ENCODE measurements at regions not wholly inside any gene's neighbourhood (a gene's known extent, or its start where the extent isn't known, plus 50 kb on each side); places are given as distances from the start of the nearest gene placed in this dataset.

- BruUV-seq (replicated peaks), result no TSS peak
- no peak for TF ChIP-seq FOS (IDR thresholded peaks at IDR 0.05; ENCODE audit: low read depth, low read length)
- no peak for TF ChIP-seq MAFK (IDR thresholded peaks at IDR 0.05; ENCODE audit: low read depth, low read length)
- TF ChIP-seq USF2 (IDR thresholded peaks at IDR 0.05; ENCODE audit: low read depth, low read length), result no peak
- no peak for TF ChIP-seq RAD21 (IDR thresholded peaks at IDR 0.05; ENCODE audit: low read length)
- TF ChIP-seq CTCF (conservative IDR thresholded peaks at IDR 0.05; ENCODE audit: low read depth, low read length), result no peak
- no peak for TF ChIP-seq CEBPB (IDR thresholded peaks at IDR 0.05; ENCODE audit: low read depth, low read length)
- no CpG with 5 or more reads among the region's 2 CpGs for WGBS, 2 experiments (ENCODE audit: extremely low coverage in 2 of 2, insufficient read length in 1 of 2)
Observed at GRCh38 chr2:78175645-78176044, 653.5 kb upstream of the LRRTM4 start.

More at GRCh38 chr2:78175645-78176044, 653.5 kb upstream of the LRRTM4 start:
- ChIA-PET CTCF (no interaction called here), POLR2A (ENCODE audit: unreplicated experiment) (no interaction called here)
- no peak overlapping the region for H3K56ac ChIP-seq (ENCODE audit: extremely low read depth, insufficient read depth, low read length)
- no peak overlapping the region for H3K23ac ChIP-seq (ENCODE audit: low read depth, low read length)
- no peak overlapping the region for H2BK15ac ChIP-seq (ENCODE audit: low read depth, low read length)
- no peak overlapping the region for H2BK120ac ChIP-seq (ENCODE audit: low read depth, low read length)
- intact Hi-C loops (cut with micrococcal nuclease) (no loop called here), dilution Hi-C loops (cut with HindIII; ENCODE audit: low sequenced_read_pairs, unreplicated experiment) (no loop called here), in situ Hi-C loops (cut with MboI; ENCODE audit: low sequenced_read_pairs) (no loop called here)
- H3K27me3 ChIP-seq (ENCODE audit: control insufficient read depth, insufficient read depth, low read length), result no peaks in the 10 kb centered on the region
- no peak overlapping the region for H3K14ac ChIP-seq (replicated peaks; ENCODE audit: low read depth, low read length)
- H2AFZ ChIP-seq (replicated peaks; ENCODE audit: low read length, poor library complexity), result no peak overlapping the region
- no peak overlapping the region for H3K18ac ChIP-seq (ENCODE audit: low read depth, low read length)
- ATAC-seq (ENCODE audit: low read depth) (no peak), DNase-seq (no peak)
- H2AK5ac ChIP-seq (ENCODE audit: low read depth, low read length), result no peak overlapping the region
- H3K4ac ChIP-seq (ENCODE audit: low read depth, low read length), result no peak overlapping the region
- no peak overlapping the region for H4K8ac ChIP-seq (ENCODE audit: low read depth in 2 of 2, low read length in 2 of 2)
- H3K4me1 ChIP-seq (ENCODE audit: control insufficient read depth, insufficient read depth, low read length), result no peaks in the 10 kb centered on the region
- H4K5ac ChIP-seq (ENCODE audit: low read depth, low read length), result no peak overlapping the region
- no peak overlapping the region for H4K91ac ChIP-seq (ENCODE audit: insufficient read depth, low read depth, low read length)
- H3K4me2 ChIP-seq (ENCODE audit: low read depth, low read length), result no peak overlapping the region
- H2AK9ac ChIP-seq (replicated peaks; ENCODE audit: low read depth, low read length, poor library complexity), result no peak overlapping the region
- peaks cover 3% of the 10 kb centered on the region; the same call in 1 of the 2 replicates for H3K9me3 ChIP-seq (ENCODE audit: control insufficient read depth, insufficient read depth, low read length)
- no peaks in the 10 kb centered on the region for H3K36me3 ChIP-seq (ENCODE audit: control insufficient read depth, insufficient read depth, low read length)
- no peak overlapping the region for H3K27ac ChIP-seq (ENCODE audit: insufficient read depth, low read length)
- H4K20me1 ChIP-seq (ENCODE audit: insufficient read depth, low read length), result no peaks in the 10 kb centered on the region
- H3K9me1 ChIP-seq (ENCODE audit: insufficient read depth, low read length), result no peaks in the 10 kb centered on the region
- no peak overlapping the region for H3K4me3 ChIP-seq (ENCODE audit: insufficient read depth, low read depth, low read length)
- no peak overlapping the region for H2BK5ac ChIP-seq (ENCODE audit: low read depth, low read length, poor library complexity, severe bottlenecking)
- no peak overlapping the region for H3K9ac ChIP-seq (ENCODE audit: low read depth, low read length)
- no peaks in the 10 kb centered on the region for H3K79me1 ChIP-seq (ENCODE audit: low read depth in 1 of 2, low read length in 2 of 2)
- H2BK20ac ChIP-seq (ENCODE audit: low read depth, low read length), result no peak overlapping the region

Measured in IMR-90 (cell line).